GM23338 (cell line): ENCODE measurements at regions not wholly inside any gene's neighbourhood (a gene's known extent, or its start where the extent isn't known, plus 50 kb on each side); places are given as distances from the start of the nearest gene placed in this dataset.

Experiments
- CREB1 ChIP-seq: fragments of 250-450 bp; sonication (Bioruptor Pico); IDR thresholded peaks from 2 replicates; pipeline ENCODE4 v1.5.0; 2020; ENCODE audit warnings: low read depth, mild to moderate bottlenecking, moderate library complexity
- EZH2 ChIP-seq: fragments of 200-600 bp; sonication (generic); IDR thresholded peaks from one replicate; pipeline ENCODE4 v1.8.0; 2017; ENCODE audit warnings: antibody characterized with exemption, mild to moderate bottlenecking, low read depth; ENCODE audit not compliant: unreplicated experiment
- EZH2phosphoT487 ChIP-seq: fragments of 200-600 bp; sonication (generic); IDR thresholded peaks from one replicate; pipeline ENCODE4 v1.8.1; 2018; ENCODE audit warnings: antibody characterized with exemption; ENCODE audit not compliant: unreplicated experiment
- POLR2AphosphoS5 ChIP-seq: IDR thresholded peaks from 2 replicates; pipeline ENCODE4 v1.6.1; 2016; ENCODE audit warnings: antibody characterized with exemption, low read depth
- TF ChIP-seq, protein P1 (sequence below), 2 experiments: fragments of 200-600 bp in 1 of 2; sonication (generic) in 1 of 2; conservative IDR thresholded peaks; 2 replicates each; pipeline versions ENCODE4 v1.5.1 to v1.6.1; 2016 to 2017; ENCODE audit warnings: antibody characterized with exemption in 2 of 2, low read depth in 2 of 2, mild to moderate bottlenecking in 2 of 2, moderate library complexity in 1 of 2

DNA sequence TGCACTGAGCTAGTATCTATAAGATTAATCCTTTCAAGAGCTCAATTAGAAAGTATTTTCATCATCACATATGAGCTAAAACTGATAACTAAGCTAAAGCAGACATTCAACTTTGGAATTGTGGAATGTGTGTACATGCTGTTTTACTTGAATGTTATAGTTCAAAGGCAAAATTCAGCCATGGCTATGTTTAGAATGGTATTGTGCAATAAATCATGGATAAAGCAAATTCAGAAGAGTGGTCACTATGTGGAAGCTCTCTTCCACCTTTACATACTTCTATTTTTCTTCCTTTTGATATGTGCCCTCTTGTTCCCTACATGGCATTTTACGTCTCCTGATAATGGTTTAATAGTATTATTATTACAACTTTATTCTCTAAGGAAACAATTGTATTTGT lies 1366.3 kb upstream of the LRRTM1 start:
- TF ChIP-seq CREB1 (CRISPR knock-in tag) (no peak), EZH2 (no peak), EZH2phosphoT487 (no peak), POLR2AphosphoS5 (no peak)
- TF ChIP-seq, protein P1, sequence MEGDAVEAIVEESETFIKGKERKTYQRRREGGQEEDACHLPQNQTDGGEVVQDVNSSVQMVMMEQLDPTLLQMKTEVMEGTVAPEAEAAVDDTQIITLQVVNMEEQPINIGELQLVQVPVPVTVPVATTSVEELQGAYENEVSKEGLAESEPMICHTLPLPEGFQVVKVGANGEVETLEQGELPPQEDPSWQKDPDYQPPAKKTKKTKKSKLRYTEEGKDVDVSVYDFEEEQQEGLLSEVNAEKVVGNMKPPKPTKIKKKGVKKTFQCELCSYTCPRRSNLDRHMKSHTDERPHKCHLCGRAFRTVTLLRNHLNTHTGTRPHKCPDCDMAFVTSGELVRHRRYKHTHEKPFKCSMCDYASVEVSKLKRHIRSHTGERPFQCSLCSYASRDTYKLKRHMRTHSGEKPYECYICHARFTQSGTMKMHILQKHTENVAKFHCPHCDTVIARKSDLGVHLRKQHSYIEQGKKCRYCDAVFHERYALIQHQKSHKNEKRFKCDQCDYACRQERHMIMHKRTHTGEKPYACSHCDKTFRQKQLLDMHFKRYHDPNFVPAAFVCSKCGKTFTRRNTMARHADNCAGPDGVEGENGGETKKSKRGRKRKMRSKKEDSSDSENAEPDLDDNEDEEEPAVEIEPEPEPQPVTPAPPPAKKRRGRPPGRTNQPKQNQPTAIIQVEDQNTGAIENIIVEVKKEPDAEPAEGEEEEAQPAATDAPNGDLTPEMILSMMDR (conservative IDR thresholded peaks at IDR 0.05; ENCODE audit: low read depth in 2 of 2): no peak
